ENCODE measurements at regions not wholly inside any gene's neighbourhood (a gene's known extent, or its start where the extent isn't known, plus 50 kb on each side); places are given as distances from the start of the nearest gene placed in this dataset.
A peak's percentile ranks its signal among the peaks of the same experiment; 100 is the strongest.

DNA sequence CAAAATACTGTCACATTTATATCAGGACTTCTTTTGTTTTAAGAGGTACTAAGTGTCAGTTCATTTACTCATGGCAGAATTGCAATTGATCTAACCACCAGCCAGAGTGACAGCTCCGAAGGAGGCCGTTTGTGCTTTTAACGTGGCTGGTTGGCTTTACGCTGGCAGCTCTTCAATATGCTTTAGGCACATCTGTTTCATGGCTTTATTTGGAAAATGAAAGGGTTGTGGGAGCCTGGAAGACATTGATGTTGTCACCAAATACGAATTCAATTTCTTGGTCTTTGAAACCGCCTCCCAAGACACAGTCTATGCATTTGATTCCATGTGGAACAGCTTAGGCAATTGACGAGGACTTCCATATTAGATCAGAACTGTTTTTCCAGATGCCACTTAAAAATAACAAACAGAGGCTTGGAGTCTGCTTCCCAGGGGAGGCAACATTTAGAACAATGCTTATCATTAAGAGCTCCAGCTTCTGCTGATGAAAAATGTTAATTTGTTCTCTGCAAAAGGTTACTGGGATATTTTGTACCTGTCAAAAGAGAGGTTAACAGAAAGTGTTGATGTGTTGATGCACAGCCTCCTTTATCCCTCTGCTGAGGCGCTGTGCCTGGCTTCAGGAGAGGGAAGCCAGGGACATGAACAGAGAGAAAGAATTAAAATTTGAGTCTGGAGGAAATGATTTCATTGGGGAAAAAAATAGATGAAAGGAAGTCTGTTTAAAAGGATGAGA lies 64.0 kb upstream of the TNFRSF19 start:
- H3K4me3 ChIP-seq (ENCODE audit: low read depth, low read length) = peak overlapping the region; percentile 18
- ChIA-PET POLR2A (no interaction called here), CTCF (interaction anchor here (0.9 to 1.7 kb wide), 5 partner anchors 11 to 271 kb away, joined by 3 to 5 read pairs (median 4); partner anchors contain the start of gene TNFRSF19)
- TF ChIP-seq, protein P1, sequence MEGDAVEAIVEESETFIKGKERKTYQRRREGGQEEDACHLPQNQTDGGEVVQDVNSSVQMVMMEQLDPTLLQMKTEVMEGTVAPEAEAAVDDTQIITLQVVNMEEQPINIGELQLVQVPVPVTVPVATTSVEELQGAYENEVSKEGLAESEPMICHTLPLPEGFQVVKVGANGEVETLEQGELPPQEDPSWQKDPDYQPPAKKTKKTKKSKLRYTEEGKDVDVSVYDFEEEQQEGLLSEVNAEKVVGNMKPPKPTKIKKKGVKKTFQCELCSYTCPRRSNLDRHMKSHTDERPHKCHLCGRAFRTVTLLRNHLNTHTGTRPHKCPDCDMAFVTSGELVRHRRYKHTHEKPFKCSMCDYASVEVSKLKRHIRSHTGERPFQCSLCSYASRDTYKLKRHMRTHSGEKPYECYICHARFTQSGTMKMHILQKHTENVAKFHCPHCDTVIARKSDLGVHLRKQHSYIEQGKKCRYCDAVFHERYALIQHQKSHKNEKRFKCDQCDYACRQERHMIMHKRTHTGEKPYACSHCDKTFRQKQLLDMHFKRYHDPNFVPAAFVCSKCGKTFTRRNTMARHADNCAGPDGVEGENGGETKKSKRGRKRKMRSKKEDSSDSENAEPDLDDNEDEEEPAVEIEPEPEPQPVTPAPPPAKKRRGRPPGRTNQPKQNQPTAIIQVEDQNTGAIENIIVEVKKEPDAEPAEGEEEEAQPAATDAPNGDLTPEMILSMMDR (IDR thresholded peaks at IDR 0.05; ENCODE audit: insufficient read depth, low read length, missing control alignments) = no peak
- no peak for DNase-seq (ENCODE audit: low read depth, low spot score)

DNA sequence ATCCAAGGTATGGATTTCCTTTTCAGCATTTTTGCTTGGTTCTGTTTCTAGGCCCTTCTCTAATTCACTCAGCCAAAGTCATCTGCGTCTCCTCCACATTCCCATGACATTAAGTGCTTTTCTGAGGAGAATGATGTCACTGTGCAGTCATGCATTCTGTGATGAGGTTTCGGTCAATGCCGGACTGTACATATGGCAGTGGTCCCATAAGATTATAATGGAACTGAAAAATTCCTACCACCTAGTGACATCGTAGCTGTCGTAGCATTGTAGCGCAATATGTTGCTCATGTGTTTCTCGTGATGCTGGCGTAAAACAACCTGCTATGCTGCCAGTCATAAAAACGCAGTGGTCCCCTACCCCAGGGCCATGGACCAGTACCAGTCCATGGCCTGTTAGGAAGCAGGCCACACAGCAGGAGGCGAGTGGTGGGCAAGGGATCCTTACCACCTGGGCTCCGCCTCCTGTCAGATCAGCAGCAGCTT lies 63.4 kb upstream of the TNFRSF19 start:
- ChIA-PET CTCF (interaction anchor here (1.3 to 1.7 kb wide), 2 partner anchors 10 to 40 kb away, joined by 3 to 4 read pairs; no protein-coding TSS in a partner anchor), POLR2A (no interaction called here)
- no peak overlapping the region for H3K4me3 ChIP-seq (ENCODE audit: low read depth, low read length)
- TF ChIP-seq, protein P1 (IDR thresholded peaks at IDR 0.05; ENCODE audit: insufficient read depth, low read length, missing control alignments) = no peak
- DNase-seq (ENCODE audit: low read depth, low spot score) = peak; percentile 76

DNA sequence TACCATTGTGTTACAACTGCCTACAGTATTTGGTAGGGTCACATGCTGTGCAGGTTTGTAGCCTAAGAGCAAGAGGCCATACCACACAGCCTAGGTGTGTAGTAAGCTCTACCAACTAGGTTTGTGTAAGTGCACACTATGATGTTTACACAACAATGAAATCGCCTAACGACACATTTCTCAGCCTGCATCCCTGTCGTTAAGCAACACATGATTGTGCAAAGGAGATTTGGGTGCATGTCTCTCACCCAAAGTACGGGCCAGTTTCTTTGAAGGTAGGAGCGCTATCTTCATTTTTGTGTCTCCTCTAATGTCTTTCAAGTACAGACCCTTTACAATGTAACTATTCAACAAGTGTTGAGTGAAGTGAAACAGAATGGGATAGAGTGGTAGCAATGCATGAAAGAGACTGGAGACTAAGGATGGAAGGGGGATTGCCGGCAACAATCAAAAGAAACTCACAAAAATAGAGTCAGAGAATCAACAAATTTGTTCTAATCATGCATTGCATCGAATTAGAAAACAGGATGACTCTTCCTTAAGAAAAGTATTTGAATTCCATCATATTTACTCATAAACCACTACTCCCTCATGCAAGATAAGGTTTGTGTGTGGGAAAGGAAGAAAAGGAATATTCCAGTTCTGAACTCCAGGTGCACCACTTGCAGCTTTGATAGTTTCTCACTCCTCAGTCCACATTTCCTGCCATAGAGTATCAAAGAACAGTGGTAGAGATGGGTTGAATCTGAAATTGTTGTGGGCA lies 60.2 kb upstream of the TNFRSF19 start:
- CTCF ChIA-PET = interaction anchor here (1.2 kb wide), 1 partner anchor 125 kb away, joined by 4 read pairs; no protein-coding TSS in a partner anchor
- DNase-seq (ENCODE audit: low read depth, low spot score) = no peak
- TF ChIP-seq, protein P1 (IDR thresholded peaks at IDR 0.05; ENCODE audit: insufficient read depth, low read length, missing control alignments) = no peak
- no peak overlapping the region for H3K4me3 ChIP-seq (ENCODE audit: low read depth, low read length)
- POLR2A ChIA-PET = no interaction called here

DNA sequence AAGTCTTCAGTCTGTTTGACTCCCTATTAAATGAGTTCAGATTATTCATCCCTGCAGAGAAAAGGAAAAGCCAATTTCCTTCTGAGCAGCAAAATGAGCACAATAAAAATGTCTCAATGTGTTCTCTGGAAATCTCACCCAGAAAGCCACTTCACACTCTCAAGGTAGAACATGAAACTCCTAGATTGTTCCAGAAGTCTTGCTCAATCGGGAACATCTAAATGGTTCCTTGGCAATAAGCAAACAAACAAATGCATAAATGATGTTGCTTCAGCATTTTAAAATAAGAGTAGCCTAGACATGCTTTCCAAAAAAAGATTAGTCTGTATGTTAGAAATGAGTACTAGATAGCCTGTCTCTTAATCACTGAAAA lies 59.7 kb upstream of the TNFRSF19 start:
- DNase-seq (ENCODE audit: low read depth, low spot score) = no peak
- ChIA-PET POLR2A (no interaction called here), CTCF (interaction anchor here (0.6 to 2.0 kb wide), 3 partner anchors 29 to 57 kb away, joined by 3 to 4 read pairs (median 4); no protein-coding TSS in a partner anchor)
- TF ChIP-seq, protein P1 (IDR thresholded peaks at IDR 0.05; ENCODE audit: insufficient read depth, low read length, missing control alignments) = no peak
- H3K4me3 ChIP-seq (ENCODE audit: low read depth, low read length) = no peak overlapping the region

DNA sequence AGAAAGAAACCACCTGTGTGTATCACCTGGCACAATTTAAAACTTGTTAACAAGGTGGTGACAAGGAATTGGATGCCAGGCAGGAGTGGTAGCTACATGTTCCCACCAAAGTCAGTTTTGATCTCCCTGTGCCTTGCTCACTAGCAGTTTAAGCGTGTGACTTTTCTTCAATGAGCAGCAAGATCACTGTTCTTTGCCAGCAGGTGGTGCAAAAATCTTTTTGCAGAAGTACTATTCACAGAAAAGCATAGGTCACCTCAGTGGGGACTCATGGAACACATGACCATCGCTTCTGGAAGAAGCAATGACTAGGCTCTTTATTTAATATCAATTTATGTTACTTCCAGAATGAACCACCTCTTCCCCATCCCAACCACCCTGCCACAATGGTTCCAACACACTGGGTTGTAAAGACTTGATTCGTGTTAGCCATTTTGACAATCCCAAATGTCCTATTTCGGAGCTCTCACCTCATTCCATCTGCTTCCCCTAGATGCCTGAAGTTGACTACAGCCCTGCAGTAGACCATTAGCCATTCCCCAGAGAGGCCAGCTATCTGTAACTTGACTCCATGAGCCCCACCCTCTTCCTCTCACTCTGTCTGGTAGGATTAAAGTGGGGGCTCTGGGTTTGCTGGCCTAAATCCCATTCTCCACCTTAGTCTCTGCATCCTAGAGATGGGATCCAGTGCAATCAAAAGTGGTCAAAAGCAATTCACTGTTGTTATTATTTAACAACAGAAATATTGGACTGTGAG lies 59.1 kb upstream of the TNFRSF19 start:
- H3K4me3 ChIP-seq (ENCODE audit: low read depth, low read length) = no peak overlapping the region
- ChIA-PET POLR2A (no interaction called here), CTCF (interaction anchor here (0.6 to 2.0 kb wide), 3 partner anchors 28 to 56 kb away, joined by 3 to 4 read pairs (median 4); no protein-coding TSS in a partner anchor)
- TF ChIP-seq, protein P1 (IDR thresholded peaks at IDR 0.05; ENCODE audit: insufficient read depth, low read length, missing control alignments) = peak; percentile 38
- DNase-seq (ENCODE audit: low read depth, low spot score) = no peak
